ENCODE measurements at regions not wholly inside any gene's neighbourhood (a gene's known extent, or its start where the extent isn't known, plus 50 kb on each side); places are given as distances from the start of the nearest gene placed in this dataset.
"Not testable (repeated sequence)": the region's sequence is repeated elsewhere in the genome, so short reads cannot be mapped to it uniquely, and the experiment has no call there.

DNA sequence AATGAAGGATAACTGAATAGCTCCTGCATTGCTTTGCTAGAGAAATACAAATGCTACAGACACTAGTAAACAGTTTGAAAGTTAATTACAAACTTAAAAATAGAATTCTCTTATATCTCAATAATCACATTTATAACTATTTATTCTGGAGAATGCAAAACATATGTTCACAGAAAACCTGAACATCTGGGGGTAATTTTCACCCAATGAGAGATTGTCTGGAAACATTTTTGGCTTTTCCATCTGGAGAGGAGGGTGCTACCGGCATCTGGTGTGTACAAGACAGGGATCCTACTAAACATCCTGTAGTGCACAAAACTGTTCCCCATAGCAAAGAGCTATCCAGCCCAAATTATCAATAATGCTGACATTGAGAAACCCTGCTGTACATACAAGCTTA, 378.4 kb upstream of the CHORDC1 start:
- DNase-seq = no peak

DNA sequence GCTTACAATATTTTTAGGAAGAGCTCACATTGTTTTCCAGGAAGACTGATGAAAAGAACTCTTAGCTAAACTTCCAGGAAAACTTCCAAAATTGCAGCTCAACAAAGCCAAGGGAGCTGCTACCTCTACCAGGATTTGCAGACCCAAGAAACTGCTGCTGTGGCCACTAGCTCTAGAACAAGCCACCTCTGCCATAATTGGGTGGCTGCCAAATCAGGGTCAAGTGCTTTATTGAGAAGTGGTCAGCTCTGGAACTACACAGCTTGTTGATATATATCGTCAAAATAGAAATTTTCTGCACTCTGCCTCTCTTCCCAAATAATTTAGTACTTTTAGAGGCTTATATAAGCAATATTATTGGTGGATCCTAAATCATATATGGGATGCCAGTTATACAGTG, 371.8 kb upstream of the CHORDC1 start:
- no peak for DNase-seq

DNA sequence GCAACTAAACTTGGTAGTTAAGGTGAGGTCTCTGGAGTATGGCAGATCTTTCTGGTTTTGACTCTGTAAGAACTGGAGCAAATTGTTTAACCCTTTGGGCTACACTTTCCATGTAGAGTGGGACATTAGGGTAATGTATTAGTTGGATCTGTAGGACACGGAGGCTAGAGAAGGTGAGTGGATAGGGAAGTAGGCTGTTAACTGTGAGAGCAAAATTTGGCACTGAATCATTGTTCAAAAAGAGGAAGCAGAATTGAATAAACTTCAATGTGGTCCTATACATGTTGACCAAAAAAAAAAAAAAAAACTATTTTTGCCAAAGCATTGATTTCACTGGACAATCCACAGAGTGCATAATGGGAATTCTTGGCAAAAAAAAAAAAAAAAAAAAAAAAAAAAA, 370.2 kb upstream of the CHORDC1 start:
- DNase-seq = peak; percentile 1

DNA sequence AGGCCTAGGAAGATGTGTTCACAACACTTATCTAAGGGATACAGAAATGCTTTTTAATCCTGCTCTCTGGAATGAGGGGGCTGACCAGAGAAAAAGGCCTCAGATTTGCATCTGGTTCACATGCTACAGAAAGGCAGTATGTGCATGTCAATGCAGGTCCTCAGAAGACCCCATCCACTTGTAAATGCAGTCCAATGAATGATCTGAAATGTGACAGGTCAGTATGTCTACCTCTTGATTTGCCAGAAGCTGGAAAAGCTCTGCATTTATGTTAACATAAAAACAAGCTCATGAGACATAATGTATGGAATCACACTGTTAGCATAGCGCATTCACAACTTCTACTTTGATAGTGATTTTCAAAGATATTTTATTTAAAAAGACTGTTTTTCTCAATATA, 367.4 kb upstream of the CHORDC1 start:
- DNase-seq = no peak

DNA sequence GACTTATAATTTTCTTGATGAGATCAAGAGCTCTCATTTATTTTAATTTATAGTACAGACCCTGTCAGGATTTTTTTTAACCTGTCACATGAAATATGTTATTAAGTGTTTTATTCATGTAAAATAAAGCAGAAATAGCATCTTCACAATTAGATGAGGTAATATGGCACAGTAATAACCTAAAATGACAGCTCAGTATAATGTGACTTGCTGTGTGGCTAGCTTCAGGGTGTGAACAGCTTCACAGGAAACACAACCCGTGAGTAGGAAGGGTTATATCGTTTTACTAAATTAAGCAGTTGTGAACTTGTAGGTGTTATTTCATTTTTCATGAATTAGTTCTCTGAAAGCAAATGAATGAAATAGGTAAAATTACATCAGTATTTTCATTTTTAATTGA, 366.9 kb upstream of the CHORDC1 start:
- no peak for DNase-seq

DNA sequence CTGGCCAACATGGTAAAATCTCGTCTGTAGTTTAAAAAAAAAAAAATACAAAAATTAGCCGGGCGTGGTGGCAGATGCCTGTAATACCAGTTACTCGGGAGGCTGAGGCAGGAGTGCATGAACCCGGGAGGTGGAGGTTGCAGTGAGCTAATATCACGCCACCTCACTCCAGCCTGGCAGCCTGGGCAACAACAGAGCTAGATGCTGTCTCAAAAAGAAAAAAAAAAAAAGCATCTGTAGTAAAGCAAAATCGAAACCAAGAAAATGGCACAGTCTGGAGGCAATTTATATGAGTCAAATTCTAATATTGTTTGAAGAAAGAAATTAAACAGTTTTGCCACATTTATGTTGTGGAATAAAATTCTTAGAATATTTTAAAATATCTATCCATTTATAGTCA, 365.0 kb upstream of the CHORDC1 start:
- DNase-seq = no peak

DNA sequence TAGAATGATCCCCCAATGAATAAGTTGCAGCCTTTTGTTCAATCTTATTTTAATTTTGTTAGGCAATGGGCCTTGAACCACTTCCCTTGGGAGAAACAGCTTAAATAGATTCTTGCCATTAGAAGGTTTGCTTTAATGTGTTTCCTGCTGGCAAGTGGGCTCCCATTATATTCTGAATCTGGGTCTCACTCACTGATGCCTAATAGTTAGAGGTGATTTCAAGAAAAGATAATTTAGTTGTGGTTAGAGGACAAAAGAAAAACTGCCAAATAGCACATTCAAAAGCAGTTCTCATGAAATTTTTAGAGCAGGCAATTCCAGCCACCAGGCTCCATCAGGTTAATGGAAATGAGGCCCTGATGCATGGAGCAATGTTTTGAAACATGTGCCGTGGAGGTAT, 362.6 kb upstream of the CHORDC1 start:
- DNase-seq = no peak

DNA sequence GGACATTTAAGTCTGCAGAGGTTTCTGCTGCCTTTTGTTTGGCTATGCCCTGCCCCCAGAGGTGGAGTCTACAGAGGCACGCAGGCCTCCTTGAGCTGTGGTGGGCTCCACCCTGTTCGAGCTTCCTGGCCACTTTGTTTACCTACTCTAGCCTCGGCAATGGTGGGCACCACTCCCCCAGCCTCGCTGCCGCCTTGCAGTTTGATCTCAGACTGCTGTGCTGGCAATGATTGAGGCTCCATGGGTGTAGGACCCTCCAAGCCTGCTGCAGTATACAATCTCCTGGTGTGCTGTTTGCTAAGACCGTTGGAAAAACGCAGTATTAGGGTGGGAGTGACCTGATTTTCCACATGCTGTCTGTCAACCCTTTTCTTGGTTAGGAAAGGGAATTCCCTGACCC, 360.1 kb upstream of the CHORDC1 start:
- DNase-seq = not testable (repeated sequence)

DNA sequence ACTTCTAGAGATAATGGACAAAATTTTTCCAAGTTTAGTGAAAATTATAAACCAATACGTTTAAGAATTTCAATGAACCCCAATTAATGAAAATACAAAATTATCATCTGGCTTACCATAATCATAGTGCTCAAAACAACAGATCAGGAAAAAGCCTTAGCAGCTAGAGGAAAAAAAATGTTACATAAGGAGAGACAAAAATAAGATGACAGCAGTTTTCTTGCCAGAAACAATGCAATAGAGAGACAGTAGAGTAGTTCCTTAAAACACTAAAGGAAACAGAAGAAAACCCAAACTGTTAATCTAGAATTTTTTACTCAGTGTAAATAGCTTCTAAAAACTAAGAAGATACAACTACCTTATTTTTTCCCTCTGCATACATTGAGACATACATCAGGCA, 341.7 kb upstream of the CHORDC1 start:
- DNase-seq = no peak

DNA sequence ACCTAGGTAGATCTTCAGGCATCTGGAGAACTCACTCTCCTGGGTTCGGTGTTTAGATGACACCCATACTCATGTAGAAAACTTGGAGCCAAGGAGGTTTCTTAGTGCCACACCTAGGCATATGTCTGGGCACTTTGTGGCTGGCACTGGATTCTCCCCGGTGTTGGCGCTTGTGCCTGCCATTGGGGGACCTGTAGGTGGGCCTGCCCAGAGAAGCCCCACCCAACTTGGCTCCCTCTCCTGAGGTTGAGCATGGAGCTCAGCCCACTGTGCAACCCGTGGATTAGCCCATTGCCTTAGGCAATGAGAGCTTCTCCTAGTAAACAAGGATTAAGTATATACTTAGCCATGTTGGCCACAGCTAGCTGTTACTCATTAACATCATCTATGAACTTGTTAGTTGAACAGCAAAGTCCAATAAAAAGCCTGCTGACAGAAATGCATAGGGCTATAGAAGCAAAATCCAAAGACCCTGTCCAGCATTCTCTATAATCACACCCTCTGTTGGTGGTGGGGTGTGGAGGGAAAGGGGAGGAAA, 335.5 kb upstream of the CHORDC1 start:
- no peak for DNase-seq

DNA sequence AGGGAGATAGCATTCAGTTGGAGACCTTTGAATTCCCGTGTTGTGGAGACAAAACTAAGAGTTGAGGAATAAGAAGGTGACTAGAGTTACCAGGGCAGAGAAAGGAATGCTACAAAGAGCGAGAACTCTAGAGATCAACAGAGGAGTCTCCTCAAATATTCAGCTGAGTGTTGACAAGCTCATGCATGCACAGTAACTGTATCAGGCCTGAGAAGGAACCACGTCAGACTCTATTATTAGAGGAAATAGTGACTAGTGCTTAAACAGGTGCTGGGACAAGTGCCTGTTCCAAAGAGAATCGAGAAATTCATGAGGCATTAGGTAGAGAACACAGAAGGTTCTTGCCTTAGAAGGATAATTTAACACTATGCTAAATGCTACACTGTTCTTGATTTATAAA, 333.8 kb upstream of the CHORDC1 start:
- DNase-seq = no peak

DNA sequence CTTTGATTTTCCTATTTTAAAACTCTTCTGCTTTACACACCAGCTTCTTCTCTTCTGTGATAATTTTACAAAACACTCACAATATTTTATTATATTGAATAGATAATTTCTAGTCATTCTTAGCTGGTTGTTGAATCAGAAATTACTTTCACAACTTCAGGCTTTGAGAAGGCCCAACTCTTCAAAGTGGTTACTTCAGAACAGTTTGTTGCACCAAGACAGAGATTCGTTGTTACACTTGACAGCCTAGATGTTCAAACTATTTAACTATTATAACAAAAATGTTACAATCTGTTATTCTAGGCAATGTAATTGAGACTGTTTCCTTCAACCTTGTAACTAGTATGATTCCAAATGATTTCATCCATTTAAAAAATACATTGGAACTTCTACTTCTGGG, 333.2 kb upstream of the CHORDC1 start:
- DNase-seq = no peak

DNA sequence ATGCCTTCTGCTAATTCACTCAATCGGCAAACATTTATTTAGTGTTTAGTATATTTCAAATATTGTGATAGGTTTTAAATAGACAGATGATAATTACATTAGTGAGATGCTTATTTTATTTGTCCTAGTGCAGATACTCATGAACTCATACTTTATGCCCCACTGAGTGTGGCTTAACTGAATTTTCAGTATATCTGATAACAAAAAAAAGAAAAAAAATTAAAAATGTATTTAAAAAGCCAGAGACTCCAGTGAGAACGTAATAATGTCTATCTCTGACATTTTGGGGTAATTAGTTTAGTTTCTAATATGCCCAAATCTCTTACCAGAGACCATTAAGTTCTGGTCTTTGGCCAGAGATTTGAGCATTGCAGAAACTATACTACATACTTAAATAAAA, 332.6 kb upstream of the CHORDC1 start:
- no peak for DNase-seq

DNA sequence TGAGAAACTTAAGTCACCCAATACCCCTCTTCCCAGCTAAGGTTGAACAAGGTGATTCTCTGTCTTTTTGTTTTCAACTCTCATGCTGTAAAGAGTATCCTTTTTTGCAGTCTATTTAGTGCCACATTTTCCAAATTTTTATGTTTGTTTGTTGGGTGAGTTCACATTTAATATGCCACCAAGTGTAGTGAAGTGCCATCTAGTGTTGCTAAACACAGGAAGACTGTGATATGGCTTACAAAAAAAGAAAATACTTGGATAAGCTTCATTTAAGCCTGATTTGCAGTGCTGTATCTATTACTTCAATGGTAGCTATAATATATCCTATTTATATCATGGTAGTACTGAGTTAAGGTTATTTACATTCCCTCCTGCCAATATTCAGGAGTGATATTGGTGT, 319.2 kb upstream of the CHORDC1 start:
- no peak for DNase-seq

DNA sequence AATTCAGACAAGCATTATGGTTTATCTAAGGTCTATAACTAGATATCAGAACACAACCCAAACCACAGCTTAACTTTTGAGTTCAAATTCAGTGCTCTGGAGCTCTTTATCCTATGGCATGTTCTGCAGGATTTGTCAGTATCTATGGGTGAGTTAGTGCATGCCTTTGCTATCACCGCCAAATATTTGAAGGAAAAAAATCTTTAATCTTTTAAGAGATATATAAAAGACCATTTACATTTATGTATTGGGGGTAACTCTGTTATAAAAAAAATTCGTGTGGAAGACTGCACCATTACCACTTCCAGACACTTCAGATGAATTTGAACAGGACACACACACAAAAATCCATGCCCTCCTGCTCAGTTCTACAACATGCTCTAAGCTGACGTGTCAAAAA, 313.5 kb upstream of the CHORDC1 start:
- no peak for DNase-seq

DNA sequence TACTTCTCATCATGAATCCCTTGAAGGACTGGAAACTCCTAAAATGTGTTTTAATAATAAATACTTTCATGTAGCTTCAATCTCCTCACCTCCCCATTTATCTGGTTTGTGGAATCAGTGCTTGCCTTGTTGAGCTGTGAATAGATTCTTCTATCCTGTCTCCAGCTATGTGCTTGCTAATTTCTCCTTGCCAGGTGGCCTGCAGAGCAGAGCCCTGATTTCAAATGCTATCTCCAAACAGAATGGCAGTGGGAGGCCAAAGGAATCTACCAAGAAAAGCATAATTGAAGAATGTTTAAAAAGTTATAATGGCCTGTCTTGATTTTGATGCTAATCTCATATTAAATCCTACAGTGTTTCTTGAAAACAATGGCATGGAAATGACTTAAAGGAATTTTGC, 309.3 kb upstream of the CHORDC1 start:
- no peak for DNase-seq

DNA sequence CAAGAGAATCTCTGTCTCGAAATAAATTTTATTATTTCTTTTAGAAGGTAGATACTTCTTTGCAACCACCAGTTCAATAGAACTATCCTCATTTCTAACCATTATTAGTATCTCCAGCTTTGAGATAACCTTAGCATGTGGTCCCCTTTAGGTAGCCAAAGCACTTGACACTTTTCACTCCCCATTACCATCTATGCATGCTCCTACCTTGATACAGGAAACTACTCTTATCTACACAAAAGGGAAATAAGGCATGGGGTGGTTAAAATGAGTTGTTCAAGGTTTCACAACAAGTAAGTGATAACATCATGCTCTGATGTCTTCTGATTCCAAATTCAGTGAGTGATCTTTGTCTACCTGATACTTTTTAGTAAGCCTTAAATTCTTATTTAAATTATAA, 308.2 kb upstream of the CHORDC1 start:
- DNase-seq = no peak

DNA sequence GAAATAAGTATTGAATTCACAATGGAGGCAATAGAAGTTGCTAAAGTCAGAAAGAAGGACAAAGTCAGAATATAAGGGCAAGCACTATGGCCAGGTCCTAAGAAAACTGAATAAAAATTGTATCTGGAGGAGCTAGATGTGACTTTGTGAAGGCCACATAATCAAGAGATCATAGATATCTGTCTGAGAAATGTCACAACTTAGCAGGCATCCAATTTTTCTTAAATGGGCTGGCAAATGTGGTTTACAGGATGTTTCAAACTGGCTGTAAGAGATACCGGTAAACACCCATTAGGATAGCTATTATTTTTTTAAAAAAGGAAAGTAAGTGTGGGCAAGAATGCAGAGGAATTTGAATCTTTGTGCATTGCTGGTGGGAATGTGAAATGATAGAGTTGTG, 303.1 kb upstream of the CHORDC1 start:
- DNase-seq = no peak

DNA sequence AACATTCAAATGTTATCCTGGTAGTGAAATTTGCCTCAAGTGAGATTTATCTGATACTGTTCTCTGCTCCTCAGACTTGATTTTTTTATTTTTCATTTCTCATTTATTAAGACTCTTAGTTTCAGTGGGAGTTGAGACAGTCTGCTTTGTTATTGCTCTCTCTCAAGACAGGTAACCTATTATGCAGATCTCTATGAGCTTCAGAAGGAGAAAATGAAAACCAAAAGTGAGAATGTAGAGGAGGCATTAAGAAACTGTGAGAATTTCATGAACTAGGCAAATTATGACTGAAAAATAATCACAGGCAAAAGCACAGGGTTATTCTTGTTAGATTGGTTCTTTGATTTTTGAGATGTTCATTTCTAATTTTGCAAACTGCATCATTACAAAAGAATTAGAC, 290.0 kb upstream of the CHORDC1 start:
- no peak for DNase-seq

DNA sequence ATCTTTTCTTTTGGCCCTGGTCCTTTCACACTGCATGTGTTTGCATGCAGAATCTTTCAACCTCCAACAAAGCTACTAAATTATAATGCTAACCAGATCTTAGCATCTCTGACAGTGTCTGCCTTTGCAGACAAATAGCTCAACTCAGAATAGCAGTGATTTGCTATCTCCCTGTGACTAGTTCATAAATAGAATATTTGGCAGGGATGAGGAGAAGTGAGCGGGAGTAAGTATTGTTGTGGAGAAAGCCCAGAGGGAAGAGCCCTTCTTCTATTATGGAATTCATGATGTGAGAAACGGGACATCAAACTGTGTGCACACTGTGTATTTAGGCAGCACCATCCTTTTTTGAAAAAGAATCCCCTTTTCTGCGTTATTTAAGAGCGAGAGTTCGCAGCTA, 288.0 kb upstream of the CHORDC1 start:
- no peak for DNase-seq

DNA sequence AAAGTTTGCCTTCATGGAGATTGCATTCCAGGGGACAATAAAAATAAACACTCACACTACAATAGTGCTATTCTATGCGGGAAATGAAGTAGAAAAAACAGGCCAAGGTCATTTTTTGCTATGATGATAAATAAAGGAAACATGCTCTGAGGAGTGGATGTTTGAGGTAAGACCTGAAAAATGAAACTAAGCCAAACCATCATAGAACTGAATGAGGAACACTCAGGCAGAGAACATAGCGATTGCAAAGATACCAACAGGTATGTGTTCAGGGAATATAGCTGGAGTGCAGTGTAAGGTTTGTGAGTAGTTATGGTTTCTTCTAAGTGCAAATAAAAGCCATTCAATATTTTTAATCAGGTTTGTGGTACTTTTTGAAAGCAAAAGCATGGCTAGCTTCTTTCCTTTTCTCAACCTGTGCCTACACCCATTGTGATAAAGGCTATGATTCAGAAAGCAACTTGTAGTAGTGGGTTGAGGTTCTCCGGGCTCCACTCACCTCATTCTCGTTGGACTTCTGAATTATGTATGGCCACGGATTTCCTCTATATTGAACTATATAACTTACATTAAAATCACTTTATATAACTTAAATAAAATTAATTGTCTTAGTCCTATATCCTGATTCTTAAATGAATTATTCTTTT, 278.2 kb upstream of the CHORDC1 start:
- no peak for DNase-seq

DNA sequence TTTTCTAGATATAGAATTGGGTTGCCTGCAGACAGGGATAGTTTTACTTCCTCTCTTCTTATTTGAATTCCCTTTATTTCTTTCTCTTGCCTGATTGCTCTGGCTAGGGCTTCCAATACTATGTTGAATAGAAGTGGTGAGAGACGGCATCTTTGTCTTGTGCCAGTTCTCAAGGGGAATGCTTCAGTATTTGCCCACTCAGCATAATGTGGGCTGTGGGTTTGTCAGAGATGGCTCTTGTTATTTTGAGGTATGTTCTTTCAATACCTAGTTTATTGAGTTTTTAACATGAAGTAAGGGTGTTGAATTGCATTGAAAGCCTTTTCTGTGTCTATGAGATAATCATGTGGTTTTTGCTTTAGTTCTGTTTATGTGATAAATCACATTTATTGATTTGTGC, 273.9 kb upstream of the CHORDC1 start:
- no peak for DNase-seq

DNA sequence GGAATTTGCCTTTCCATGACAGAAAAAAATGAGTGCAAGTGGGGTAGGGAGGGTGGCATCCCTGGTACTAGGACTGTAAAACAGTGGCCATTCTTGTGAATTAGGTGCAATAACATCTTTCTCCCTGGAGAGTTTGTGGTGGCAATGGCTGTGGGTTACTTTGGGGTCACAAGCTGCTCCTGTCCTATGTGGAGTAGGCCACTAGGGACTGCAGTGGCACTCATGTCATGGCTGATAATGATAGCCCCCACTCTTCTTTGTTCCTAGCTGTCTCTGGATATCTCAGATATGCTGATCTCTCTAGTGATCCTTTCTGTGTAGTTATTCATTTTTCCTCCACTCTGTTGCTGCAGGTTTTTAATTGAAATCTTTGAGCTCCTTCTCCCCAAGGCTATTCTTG, 270.5 kb upstream of the CHORDC1 start:
- DNase-seq = no peak

DNA sequence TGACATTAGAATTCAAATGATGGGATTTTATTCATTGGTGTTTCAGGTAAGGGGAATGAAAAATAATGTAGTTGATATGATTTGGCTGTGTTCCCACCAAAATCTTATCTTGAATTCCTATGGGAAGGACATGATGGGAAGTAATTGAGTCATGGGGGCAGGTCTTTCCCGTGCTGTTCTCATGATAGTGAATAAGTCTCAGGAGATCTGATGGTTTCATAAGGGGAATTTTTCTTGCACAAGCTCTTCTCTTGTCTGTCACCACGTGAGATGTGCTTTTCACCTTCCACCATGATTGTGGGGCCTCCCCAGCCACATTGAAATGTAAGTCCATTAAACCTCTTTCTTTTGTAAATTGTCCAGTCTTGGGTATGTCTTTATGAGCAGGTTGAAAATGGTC, 268.6 kb upstream of the CHORDC1 start:
- DNase-seq = no peak

DNA sequence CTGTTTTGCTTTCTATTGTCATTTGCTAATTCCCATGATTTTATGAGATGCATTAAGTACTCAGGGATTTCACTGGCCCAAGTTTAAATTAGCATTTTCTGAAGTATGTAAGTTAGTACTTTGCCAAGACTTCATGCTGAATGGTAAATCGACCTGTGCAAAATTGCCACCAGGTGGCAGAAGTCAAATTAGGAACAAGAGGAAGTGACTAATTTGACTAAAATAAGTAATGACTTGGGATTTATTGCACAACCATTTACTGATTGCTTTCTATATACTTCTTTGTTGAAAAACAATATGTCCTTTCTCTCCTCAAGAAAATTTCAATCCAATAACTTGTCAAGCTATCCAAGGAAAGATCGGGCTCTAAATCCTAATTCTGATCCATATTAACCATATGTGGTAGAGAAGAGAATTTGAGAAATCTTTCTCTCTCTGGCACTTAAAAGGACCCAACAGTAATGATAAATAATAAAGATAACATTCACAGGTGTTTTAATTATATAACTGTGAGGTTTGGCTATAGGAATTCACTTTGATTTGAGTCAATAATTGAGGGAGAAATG, 253.7 kb upstream of the CHORDC1 start:
- DNase-seq = peak; percentile 54

Data from hematopoietic multipotent progenitor cell treated with erythropoietin and hydrocortisone succinate and interleukin-3 and kit ligand, for 6 days (in vitro differentiated cells).